HL-60 (cell line): ENCODE measurements at regions not wholly inside any gene's neighbourhood (a gene's known extent, or its start where the extent isn't known, plus 50 kb on each side); places are given as distances from the start of the nearest gene placed in this dataset.

ENCODE experiments used
- CTCF ChIP-seq: IDR thresholded peaks from one replicate; pipeline ENCODE4 v1.5.1; 2011; ENCODE audit warnings: low read length, control low read depth, inconsistent platforms; ENCODE audit not compliant: insufficient read depth
- POLR2AphosphoS5 ChIP-seq: IDR thresholded peaks from 2 replicates; pipeline ENCODE4 v1.6.1; 2012; ENCODE audit warnings: low read depth

DNA sequence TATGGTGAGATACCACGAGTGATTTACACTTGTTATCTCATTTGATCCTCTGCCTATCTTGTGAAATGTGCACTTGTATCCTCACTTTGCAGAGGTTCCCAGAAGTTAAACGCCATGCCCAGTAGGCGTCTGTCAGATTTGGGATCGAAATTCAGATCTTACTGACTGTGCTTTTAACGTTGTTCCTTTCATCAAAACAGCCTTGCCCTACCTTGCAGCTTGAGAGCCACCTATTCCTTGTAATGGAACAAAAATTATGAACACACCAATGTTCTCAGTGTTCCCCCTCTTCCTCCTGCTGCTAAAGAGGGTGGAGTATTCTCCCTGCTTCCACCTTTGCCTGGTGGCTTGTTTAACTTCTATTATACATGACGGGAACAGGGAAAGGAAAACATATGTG, 257.0 kb downstream of the MSX2 start:
- TF ChIP-seq CTCF (no peak), POLR2AphosphoS5 (no peak)
